ENCODE measurements at regions not wholly inside any gene's neighbourhood (a gene's known extent, or its start where the extent isn't known, plus 50 kb on each side); places are given as distances from the start of the nearest gene placed in this dataset.
A peak's percentile ranks its signal among the peaks of the same experiment; 100 is the strongest.

DNA sequence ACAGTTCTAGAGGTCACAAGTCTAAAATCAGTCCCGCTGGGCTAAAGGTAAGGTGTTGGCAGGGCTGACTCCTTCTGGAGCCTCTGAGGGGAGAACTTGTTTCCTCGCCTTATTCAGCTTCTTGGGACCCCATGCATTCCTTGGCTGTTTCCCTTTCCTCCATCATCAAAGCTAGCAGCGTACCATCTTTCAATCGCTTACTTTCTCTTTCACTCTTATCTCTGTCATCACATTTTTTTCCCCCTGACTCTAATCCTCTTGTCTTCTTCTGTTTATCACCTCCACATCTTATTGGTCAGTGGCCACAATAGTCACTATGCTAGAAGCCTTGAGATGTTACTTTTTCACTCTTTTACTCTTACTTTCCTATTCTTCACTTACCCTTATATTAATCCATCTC, 72.5 kb upstream of the SPEF2 start:
- Histone ChIP-seq H4K20me1 (ENCODE audit: insufficient read depth, low read length) (no peaks in the 10 kb centered on the region), H3K27me3 (ENCODE audit: insufficient read depth, low read length) (peaks cover 2% of the 10 kb centered on the region), H3K9me3 (ENCODE audit: low read depth, low read length) (no peaks in the 10 kb centered on the region), H3K4me3 (ENCODE audit: insufficient read depth, low read length) (no peak overlapping the region), H3K79me2 (ENCODE audit: insufficient read depth, low read length) (no peaks in the 10 kb centered on the region), H2AFZ (ENCODE audit: low read length) (peak overlapping the region; percentile 35), H3K4me2 (ENCODE audit: insufficient read depth, low read length) (no peak overlapping the region), H3K27ac (ENCODE audit: low read depth, low read length) (no peak overlapping the region), H3K36me3 (ENCODE audit: insufficient read depth, low read length) (no peaks in the 10 kb centered on the region), H3K4me1 (ENCODE audit: insufficient read depth, low read length) (no peaks in the 10 kb centered on the region)
- no peak for DNase-seq (ENCODE audit: insufficient read length, low spot score, missing footprints)
- TF ChIP-seq CTCF (IDR thresholded peaks at IDR 0.05; ENCODE audit: extremely low read depth, low read depth, low read length) = no peak

GRCh38 chr5:35543408-35543807, 74.3 kb upstream of the SPEF2 start:
- H3K36me3 ChIP-seq (ENCODE audit: insufficient read depth, low read length) = no peaks in the 10 kb centered on the region
- H3K79me2 ChIP-seq (ENCODE audit: insufficient read depth, low read length) = no peaks in the 10 kb centered on the region
- no peaks in the 10 kb centered on the region for H3K4me1 ChIP-seq (ENCODE audit: insufficient read depth, low read length)
- H3K9me3 ChIP-seq (ENCODE audit: low read depth, low read length) = no peaks in the 10 kb centered on the region
- DNase-seq (ENCODE audit: insufficient read length, low spot score, missing footprints) = no peak
- no peak overlapping the region for H3K4me3 ChIP-seq (ENCODE audit: insufficient read depth, low read length)
- H3K27ac ChIP-seq (ENCODE audit: low read depth, low read length) = no peak overlapping the region
- no peak overlapping the region for H3K4me2 ChIP-seq (ENCODE audit: insufficient read depth, low read length)
- no peaks in the 10 kb centered on the region for H4K20me1 ChIP-seq (ENCODE audit: insufficient read depth, low read length)
- no peak for TF ChIP-seq CTCF (IDR thresholded peaks at IDR 0.05; ENCODE audit: extremely low read depth, low read depth, low read length)
- peaks cover 2% of the 10 kb centered on the region for H3K27me3 ChIP-seq (ENCODE audit: insufficient read depth, low read length)
- no peak overlapping the region for H2AFZ ChIP-seq (ENCODE audit: low read length)

DNA sequence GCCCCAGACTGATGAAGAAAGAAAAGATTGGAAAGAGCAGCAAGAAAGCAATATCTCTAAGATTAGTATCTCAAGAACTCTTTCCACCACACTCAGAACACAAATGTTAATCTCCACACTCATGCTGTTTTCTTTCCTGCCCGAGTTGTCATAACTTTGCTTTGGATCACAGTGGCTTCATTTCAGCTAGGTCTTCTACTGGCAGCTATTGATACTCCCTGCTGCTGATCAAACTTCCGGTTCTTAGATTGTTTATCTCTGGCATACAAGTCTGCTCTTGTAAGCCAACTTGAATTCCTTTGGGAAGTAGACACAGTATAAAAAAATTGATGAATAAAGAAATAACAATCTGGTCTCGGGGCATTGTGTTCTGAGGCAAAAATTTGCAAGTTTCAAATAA, 77.7 kb upstream of the SPEF2 start:
- DNase-seq (ENCODE audit: insufficient read length, low spot score, missing footprints) = no peak
- H2AFZ ChIP-seq (ENCODE audit: low read length) = peak overlapping the region; percentile 44
- H3K79me2 ChIP-seq (ENCODE audit: insufficient read depth, low read length) = no peaks in the 10 kb centered on the region
- H3K27me3 ChIP-seq (ENCODE audit: insufficient read depth, low read length) = peaks cover 2% of the 10 kb centered on the region
- H3K4me2 ChIP-seq (ENCODE audit: insufficient read depth, low read length) = no peak overlapping the region
- H3K4me3 ChIP-seq (ENCODE audit: insufficient read depth, low read length) = no peak overlapping the region
- H3K4me1 ChIP-seq (ENCODE audit: insufficient read depth, low read length) = no peaks in the 10 kb centered on the region
- no peaks in the 10 kb centered on the region for H3K9me3 ChIP-seq (ENCODE audit: low read depth, low read length)
- TF ChIP-seq CTCF (IDR thresholded peaks at IDR 0.05; ENCODE audit: extremely low read depth, low read depth, low read length) = no peak
- no peak overlapping the region for H3K27ac ChIP-seq (ENCODE audit: low read depth, low read length)
- no peaks in the 10 kb centered on the region for H4K20me1 ChIP-seq (ENCODE audit: insufficient read depth, low read length)
- no peaks in the 10 kb centered on the region for H3K36me3 ChIP-seq (ENCODE audit: insufficient read depth, low read length)

DNA sequence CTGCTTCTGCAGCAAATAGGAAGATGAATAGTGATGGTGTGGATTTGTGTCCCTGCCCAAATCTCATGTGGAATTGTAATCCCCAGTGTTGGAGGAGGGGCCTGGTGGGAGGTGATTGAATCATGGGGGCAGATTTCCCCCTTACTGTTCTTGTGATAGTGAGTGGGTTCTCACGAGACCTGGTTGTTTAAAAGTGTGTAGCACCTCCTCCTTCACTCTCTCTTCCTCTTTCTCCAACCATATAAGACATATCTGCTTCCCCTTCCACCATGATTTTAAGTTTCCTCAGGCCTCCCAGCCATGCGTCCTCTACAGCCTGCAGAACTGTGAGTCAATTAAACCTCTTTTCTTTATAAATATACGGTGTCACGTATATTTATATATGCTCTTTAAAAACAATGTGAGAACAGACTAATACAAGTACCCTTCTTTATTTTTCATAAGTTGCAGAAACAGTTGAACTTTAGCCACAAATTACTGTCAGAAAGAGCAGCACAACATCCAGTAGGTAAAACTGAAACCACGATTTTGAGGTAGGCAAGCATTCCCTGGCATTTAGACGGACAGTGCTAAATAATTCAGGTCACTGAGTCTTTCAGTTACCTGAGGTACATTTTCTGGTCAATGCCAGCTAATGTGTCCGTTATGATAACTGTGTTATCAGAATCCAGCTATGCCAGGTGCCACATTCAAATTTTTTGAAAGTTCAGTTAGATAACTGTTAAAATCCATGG, 79.3 kb upstream of the SPEF2 start:
- H3K4me2 ChIP-seq (ENCODE audit: insufficient read depth, low read length) = no peak overlapping the region
- TF ChIP-seq CTCF (IDR thresholded peaks at IDR 0.05; ENCODE audit: extremely low read depth, low read depth, low read length) = no peak
- no peaks in the 10 kb centered on the region for H4K20me1 ChIP-seq (ENCODE audit: insufficient read depth, low read length)
- no peaks in the 10 kb centered on the region for H3K36me3 ChIP-seq (ENCODE audit: insufficient read depth, low read length)
- H3K79me2 ChIP-seq (ENCODE audit: insufficient read depth, low read length) = no peaks in the 10 kb centered on the region
- H3K27ac ChIP-seq (ENCODE audit: low read depth, low read length) = no peak overlapping the region
- no peak overlapping the region for H3K4me3 ChIP-seq (ENCODE audit: insufficient read depth, low read length)
- H2AFZ ChIP-seq (ENCODE audit: low read length) = no peak overlapping the region
- H3K9me3 ChIP-seq (ENCODE audit: low read depth, low read length) = no peaks in the 10 kb centered on the region
- H3K4me1 ChIP-seq (ENCODE audit: insufficient read depth, low read length) = no peaks in the 10 kb centered on the region
- no peaks in the 10 kb centered on the region for H3K27me3 ChIP-seq (ENCODE audit: insufficient read depth, low read length)
- no peak for DNase-seq (ENCODE audit: insufficient read length, low spot score, missing footprints)

Data from osteoblast (primary cell).